DND-41 (cell line): ENCODE measurements at regions not wholly inside any gene's neighbourhood (a gene's known extent, or its start where the extent isn't known, plus 50 kb on each side); places are given as distances from the start of the nearest gene placed in this dataset.

Source experiments
- ATAC-seq: fragments of 200-7000 bp; cut with Tn5 transposase; 3 replicates; pipeline ENCODE4 v1.9.1; 2021; ENCODE audit warnings: low read depth; ENCODE audit not compliant: insufficient read depth
- DNase-seq: peaks from one replicate; pipeline ENCODE4 v3.0.0-alpha.2; 2020
- H2AFZ ChIP-seq: 2 replicates; pipeline ENCODE4 v1.6.0; 2012; ENCODE audit warnings: low read depth, low read length
- H3K27ac ChIP-seq: 2 replicates; pipeline ENCODE4 v1.5.1; 2012; ENCODE audit warnings: low read length, inconsistent platforms
- H3K27me3 ChIP-seq: fragments of 200-600 bp; sonication (generic); 2 replicates; pipeline ENCODE4 v1.6.0; 2012; ENCODE audit warnings: low read length, mild to moderate bottlenecking, inconsistent platforms; ENCODE audit not compliant: insufficient read depth, poor library complexity
- H3K36me3 ChIP-seq: 2 replicates; pipeline ENCODE4 v1.5.1; 2012; ENCODE audit warnings: low read length, inconsistent platforms; ENCODE audit not compliant: insufficient read depth
- H3K4me1 ChIP-seq: 2 replicates; pipeline ENCODE4 v1.5.1; 2012; ENCODE audit warnings: mild to moderate bottlenecking, low read length; ENCODE audit not compliant: insufficient read depth
- H3K4me2 ChIP-seq: 2 replicates; pipeline ENCODE4 v1.6.0; 2012; ENCODE audit warnings: mild to moderate bottlenecking, moderate library complexity, low read length, inconsistent platforms; ENCODE audit not compliant: insufficient read depth
- H3K4me3 ChIP-seq, 2 experiments: fragments of 200-600 bp in 1 of 2; shearing (Covaris generic) in 1 of 2; 2 replicates each; pipeline ENCODE4 v1.5.1; 2012 to 2016; ENCODE audit warnings: inconsistent platforms in 2 of 2, low read length in 2 of 2, mild to moderate bottlenecking in 2 of 2, low read depth in 1 of 2, moderate library complexity in 1 of 2
- H3K79me2 ChIP-seq: 2 replicates; pipeline ENCODE4 v1.6.0; 2012; ENCODE audit warnings: low read length, inconsistent platforms; ENCODE audit not compliant: insufficient read depth
- H3K9ac ChIP-seq: 2 replicates; pipeline ENCODE4 v1.6.0; 2012; ENCODE audit warnings: low read depth, mild to moderate bottlenecking, inconsistent platforms, low read length, moderate library complexity
- H3K9me3 ChIP-seq: 2 replicates; pipeline ENCODE4 v1.5.1; 2012; ENCODE audit warnings: low read length, moderate library complexity, mild to moderate bottlenecking, inconsistent platforms; ENCODE audit not compliant: insufficient read depth, severe bottlenecking
- H4K20me1 ChIP-seq: 2 replicates; pipeline ENCODE4 v1.6.0; 2012; ENCODE audit warnings: low read length; ENCODE audit not compliant: insufficient read depth
- EZH2 ChIP-seq: IDR thresholded peaks from 3 replicates; pipeline ENCODE4 v1.6.1; 2012; ENCODE audit warnings: borderline replicate concordance, low read depth, mild to moderate bottlenecking, moderate library complexity, low read length, inconsistent platforms; ENCODE audit not compliant: severe bottlenecking
- TF ChIP-seq, protein P1 (sequence below): IDR thresholded peaks from 2 replicates; pipeline ENCODE4 v1.5.1; 2012; ENCODE audit warnings: borderline replicate concordance, low read length, moderate library complexity, mild to moderate bottlenecking; ENCODE audit not compliant: poor library complexity, severe bottlenecking; ENCODE audit errors: extremely low read depth

GRCh38 chr16:65944361-65944760 is 422.1 kb upstream of the CDH5 start:
- TF ChIP-seq EZH2: no peak
- TF ChIP-seq, protein P1, sequence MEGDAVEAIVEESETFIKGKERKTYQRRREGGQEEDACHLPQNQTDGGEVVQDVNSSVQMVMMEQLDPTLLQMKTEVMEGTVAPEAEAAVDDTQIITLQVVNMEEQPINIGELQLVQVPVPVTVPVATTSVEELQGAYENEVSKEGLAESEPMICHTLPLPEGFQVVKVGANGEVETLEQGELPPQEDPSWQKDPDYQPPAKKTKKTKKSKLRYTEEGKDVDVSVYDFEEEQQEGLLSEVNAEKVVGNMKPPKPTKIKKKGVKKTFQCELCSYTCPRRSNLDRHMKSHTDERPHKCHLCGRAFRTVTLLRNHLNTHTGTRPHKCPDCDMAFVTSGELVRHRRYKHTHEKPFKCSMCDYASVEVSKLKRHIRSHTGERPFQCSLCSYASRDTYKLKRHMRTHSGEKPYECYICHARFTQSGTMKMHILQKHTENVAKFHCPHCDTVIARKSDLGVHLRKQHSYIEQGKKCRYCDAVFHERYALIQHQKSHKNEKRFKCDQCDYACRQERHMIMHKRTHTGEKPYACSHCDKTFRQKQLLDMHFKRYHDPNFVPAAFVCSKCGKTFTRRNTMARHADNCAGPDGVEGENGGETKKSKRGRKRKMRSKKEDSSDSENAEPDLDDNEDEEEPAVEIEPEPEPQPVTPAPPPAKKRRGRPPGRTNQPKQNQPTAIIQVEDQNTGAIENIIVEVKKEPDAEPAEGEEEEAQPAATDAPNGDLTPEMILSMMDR: no peak
- H4K20me1 ChIP-seq: no peaks in the 10 kb centered on the region
- H3K9ac ChIP-seq: no peak overlapping the region
- H3K27me3 ChIP-seq: no peaks in the 10 kb centered on the region
- H3K79me2 ChIP-seq: no peaks in the 10 kb centered on the region
- no peaks in the 10 kb centered on the region for H3K9me3 ChIP-seq
- no peak overlapping the region for H3K27ac ChIP-seq
- no peak overlapping the region for H3K4me2 ChIP-seq
- H3K4me1 ChIP-seq: no peaks in the 10 kb centered on the region
- H3K36me3 ChIP-seq: no peaks in the 10 kb centered on the region
- H2AFZ ChIP-seq: no peak overlapping the region
- ATAC-seq (no peak), DNase-seq (no peak)
- H3K4me3 ChIP-seq: no peak overlapping the region

DNA sequence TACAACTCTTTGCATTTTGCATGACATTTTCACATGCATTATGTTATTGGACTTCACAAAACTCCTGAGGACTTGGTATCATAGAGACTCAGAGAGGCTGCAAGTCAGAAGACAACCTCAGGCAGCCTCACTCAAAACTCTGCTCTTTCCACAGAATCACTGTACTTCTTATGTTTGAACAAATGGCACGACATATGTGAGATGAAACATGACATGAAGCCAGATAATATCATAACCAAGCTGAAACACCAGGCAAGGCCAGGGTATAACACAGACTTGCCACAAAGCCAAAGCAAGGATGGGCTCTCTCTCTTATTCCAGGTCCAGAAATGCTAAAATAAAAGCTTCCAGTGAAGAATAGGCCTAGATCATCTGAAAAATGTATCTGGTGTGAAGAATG is 425.8 kb upstream of the CDH5 start:
- Histone ChIP-seq H4K20me1 (no peaks in the 10 kb centered on the region), H3K36me3 (no peaks in the 10 kb centered on the region), H3K27me3 (no peaks in the 10 kb centered on the region), H3K9me3 (no peaks in the 10 kb centered on the region), H3K9ac (no peak overlapping the region), H3K4me2 (no peak overlapping the region), H3K27ac (no peak overlapping the region), H3K79me2 (no peaks in the 10 kb centered on the region), H3K4me1 (no peaks in the 10 kb centered on the region), H3K4me3 (no peak overlapping the region), H2AFZ (no peak overlapping the region)
- ATAC-seq: no peak
- TF ChIP-seq EZH2: no peak
- TF ChIP-seq, protein P1: no peak
- no peak for DNase-seq

- no peak for TF ChIP-seq EZH2
- TF ChIP-seq, protein P1: no peak
- no peak overlapping the region for H3K27ac ChIP-seq
- H3K4me1 ChIP-seq: no peaks in the 10 kb centered on the region
- DNase-seq (no peak), ATAC-seq (no peak)
- no peak overlapping the region for H2AFZ ChIP-seq
- H3K4me2 ChIP-seq: no peak overlapping the region
- no peaks in the 10 kb centered on the region for H3K9me3 ChIP-seq
- no peak overlapping the region for H3K9ac ChIP-seq
- H3K4me3 ChIP-seq: no peak overlapping the region
- H4K20me1 ChIP-seq: no peaks in the 10 kb centered on the region
- no peaks in the 10 kb centered on the region for H3K27me3 ChIP-seq
- H3K79me2 ChIP-seq: no peaks in the 10 kb centered on the region
- no peaks in the 10 kb centered on the region for H3K36me3 ChIP-seq
Measured at GRCh38 chr16:65938083-65938482, 428.4 kb upstream of the CDH5 start.

GRCh38 chr16:65937455-65937854 is 429.0 kb upstream of the CDH5 start:
- Histone ChIP-seq H3K36me3 (no peaks in the 10 kb centered on the region), H2AFZ (no peak overlapping the region), H4K20me1 (no peaks in the 10 kb centered on the region), H3K4me1 (no peaks in the 10 kb centered on the region), H3K27me3 (no peaks in the 10 kb centered on the region), H3K79me2 (no peaks in the 10 kb centered on the region), H3K4me2 (no peak overlapping the region), H3K27ac (no peak overlapping the region), H3K4me3 (no peak overlapping the region), H3K9me3 (no peaks in the 10 kb centered on the region), H3K9ac (no peak overlapping the region)
- TF ChIP-seq, protein P1: no peak
- TF ChIP-seq EZH2: no peak
- DNase-seq (no peak), ATAC-seq (no peak)
